Breast epithelium (tissue), 4 donors: ENCODE measurements at regions not wholly inside any gene's neighbourhood (a gene's known extent, or its start where the extent isn't known, plus 50 kb on each side); places are given as distances from the start of the nearest gene placed in this dataset.

Experiments
- DNase-seq, 2 donors: peaks; one replicate each; pipeline ENCODE4 v3.0.0-alpha.2; 2019; ENCODE audit warnings: low spot score in 2 of 2
- H3K27ac ChIP-seq, 2 donors: fragments of 200-600 bp; sonication (generic) in 1 of 2; one replicate each; pipeline ENCODE4 v1.5.1; 2016 to 2019; ENCODE audit warnings: mild to moderate bottlenecking in 1 of 2
- H3K27me3 ChIP-seq, 2 donors: fragments of 200-600 bp; sonication (generic) in 1 of 2; one replicate each; pipeline versions ENCODE4 v1.5.1 to v1.6.0; 2017 to 2019; ENCODE audit warnings: control low read depth in 1 of 2, mild to moderate bottlenecking in 1 of 2
- H3K36me3 ChIP-seq: fragments of 200-600 bp; one replicate; pipeline ENCODE4 v1.5.1; 2019
- H3K4me1 ChIP-seq, 2 donors: fragments of 200-600 bp; sonication (generic); one replicate each; pipeline ENCODE4 v1.5.1; 2016 to 2019; ENCODE audit warnings: control low read depth in 1 of 2
- H3K4me3 ChIP-seq, 3 donors: fragments of 200-600 bp; sonication (generic); 1 replicate in 2 of 3; 2 replicates in 1 of 3; pipeline ENCODE4 v1.5.1; 2016 to 2019; ENCODE audit warnings: mild to moderate bottlenecking in 3 of 3, moderate library complexity in 2 of 3
- H3K9me3 ChIP-seq, 2 donors: fragments of 200-600 bp; sonication (generic) in 1 of 2; one replicate each; pipeline ENCODE4 v1.5.1; 2016 to 2019; ENCODE audit warnings: control low read depth in 1 of 2
- POLR2A ChIP-seq: fragments of 450-650 bp; IDR thresholded peaks from one replicate; pipeline ENCODE4 v1.6.1; 2016; ENCODE audit warnings: antibody characterized with exemption, mild to moderate bottlenecking, moderate library complexity
- POLR2AphosphoS5 ChIP-seq, 3 donors: sonication (generic); formaldehyde crosslinking; IDR thresholded peaks; one replicate each; pipeline ENCODE4 v1.6.1; 2017; ENCODE audit warnings: antibody characterized with exemption in 3 of 3
- intact Hi-C: fragments of 100-400 bp; cut with DNase I; formaldehyde crosslinking; loops from one replicate; pipeline ENCODE4 v1.15.1; 2023; ENCODE audit warnings: low total_unique reads
- TF ChIP-seq, protein P1 (sequence below), 3 donors: fragments of 450-650 bp; IDR thresholded peaks; one replicate each; pipeline ENCODE4 v1.5.1; 2016 to 2017; ENCODE audit warnings: antibody characterized with exemption in 3 of 3, mild to moderate bottlenecking in 3 of 3, moderate library complexity in 3 of 3

DNA sequence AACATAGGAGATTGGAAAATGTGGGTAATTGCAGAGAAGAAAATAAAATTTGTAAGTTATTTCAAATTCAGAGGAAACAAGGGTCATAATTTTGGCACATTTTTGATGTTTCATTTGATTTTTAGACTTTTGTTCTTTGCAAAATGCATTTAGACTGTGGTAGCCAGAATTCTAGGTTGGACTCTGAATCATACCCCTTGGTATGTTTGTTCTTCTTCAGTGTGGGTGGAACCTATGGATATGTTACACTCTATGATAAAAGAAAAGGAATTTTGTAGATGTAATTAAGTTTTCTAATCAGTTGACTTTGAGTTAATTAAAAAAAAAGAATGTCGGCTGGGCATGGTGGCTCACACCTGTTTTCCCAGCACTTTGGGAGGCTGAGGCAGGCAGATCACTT lies 827.0 kb downstream of the AACS start:
- Histone ChIP-seq H3K27me3 (no peaks in the 10 kb centered on the region), H3K9me3 (peaks cover 0 to 3% of the 10 kb centered on the region in 2 donors), H3K27ac (no peak overlapping the region), H3K36me3 (no peaks in the 10 kb centered on the region), H3K4me1 (no peaks in the 10 kb centered on the region), H3K4me3 (no peak overlapping the region)
- DNase-seq, result no peak
- TF ChIP-seq POLR2A, result no peak
- TF ChIP-seq, protein P1, sequence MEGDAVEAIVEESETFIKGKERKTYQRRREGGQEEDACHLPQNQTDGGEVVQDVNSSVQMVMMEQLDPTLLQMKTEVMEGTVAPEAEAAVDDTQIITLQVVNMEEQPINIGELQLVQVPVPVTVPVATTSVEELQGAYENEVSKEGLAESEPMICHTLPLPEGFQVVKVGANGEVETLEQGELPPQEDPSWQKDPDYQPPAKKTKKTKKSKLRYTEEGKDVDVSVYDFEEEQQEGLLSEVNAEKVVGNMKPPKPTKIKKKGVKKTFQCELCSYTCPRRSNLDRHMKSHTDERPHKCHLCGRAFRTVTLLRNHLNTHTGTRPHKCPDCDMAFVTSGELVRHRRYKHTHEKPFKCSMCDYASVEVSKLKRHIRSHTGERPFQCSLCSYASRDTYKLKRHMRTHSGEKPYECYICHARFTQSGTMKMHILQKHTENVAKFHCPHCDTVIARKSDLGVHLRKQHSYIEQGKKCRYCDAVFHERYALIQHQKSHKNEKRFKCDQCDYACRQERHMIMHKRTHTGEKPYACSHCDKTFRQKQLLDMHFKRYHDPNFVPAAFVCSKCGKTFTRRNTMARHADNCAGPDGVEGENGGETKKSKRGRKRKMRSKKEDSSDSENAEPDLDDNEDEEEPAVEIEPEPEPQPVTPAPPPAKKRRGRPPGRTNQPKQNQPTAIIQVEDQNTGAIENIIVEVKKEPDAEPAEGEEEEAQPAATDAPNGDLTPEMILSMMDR (IDR thresholded peaks at IDR 0.05), result no peak
- TF ChIP-seq POLR2AphosphoS5 (IDR thresholded peaks at IDR 0.05), result no peak
- intact Hi-C loops, result no loop called here

DNA sequence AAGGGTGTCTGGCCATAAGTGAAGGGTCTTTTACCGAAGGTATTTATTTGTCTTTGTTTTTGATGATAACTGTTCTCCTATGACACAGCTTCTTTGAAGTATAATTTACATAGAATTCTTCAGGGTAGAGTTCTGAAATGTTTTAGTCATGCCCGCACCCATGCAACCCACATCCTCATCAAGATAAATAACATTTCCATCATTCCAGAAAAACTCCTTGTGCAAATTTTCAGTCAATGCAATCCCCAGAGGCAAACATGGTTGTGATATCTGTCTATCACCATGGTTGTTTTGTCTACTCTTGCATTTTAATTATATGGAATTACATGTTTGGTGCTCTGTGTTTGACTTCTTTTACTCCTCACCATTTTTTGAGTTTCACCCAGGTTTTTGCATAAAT lies 837.8 kb downstream of the AACS start:
- no peaks in the 10 kb centered on the region for H3K4me1 ChIP-seq
- no peaks in the 10 kb centered on the region for H3K9me3 ChIP-seq
- no peaks in the 10 kb centered on the region for H3K27me3 ChIP-seq
- no peaks in the 10 kb centered on the region for H3K36me3 ChIP-seq
- H3K27ac ChIP-seq, result no peak overlapping the region
- no peak overlapping the region for H3K4me3 ChIP-seq
- no peak for DNase-seq
- TF ChIP-seq, protein P1 (IDR thresholded peaks at IDR 0.05), result no peak
- TF ChIP-seq POLR2AphosphoS5 (IDR thresholded peaks at IDR 0.05) (no peak), POLR2A (no peak)
- intact Hi-C loops, result no loop called here

DNA sequence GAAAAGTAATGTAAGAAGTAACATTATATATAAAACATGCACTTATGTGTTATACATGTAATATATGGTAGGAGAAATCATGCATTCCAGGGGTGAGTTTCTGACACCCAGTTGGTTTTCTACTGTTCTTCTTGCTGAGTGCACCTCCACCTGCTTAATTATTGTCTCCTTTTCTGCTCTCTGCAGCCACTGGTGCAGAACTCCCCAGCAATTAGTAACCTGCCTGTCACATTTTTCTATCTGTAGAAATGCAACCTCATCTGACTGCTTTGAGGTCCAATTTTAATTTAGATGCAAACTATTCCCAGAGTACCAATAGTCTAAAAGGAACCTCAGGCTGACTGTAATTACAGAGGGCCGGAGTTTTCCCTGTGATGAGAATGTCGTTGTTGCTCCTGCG lies 842.1 kb downstream of the AACS start:
- intact Hi-C loops, result no loop called here
- H3K4me1 ChIP-seq, result no peaks in the 10 kb centered on the region
- H3K4me3 ChIP-seq, result no peak overlapping the region

GRCh38 chr12:125919856-125920470 lies 854.7 kb downstream of the AACS start:
- intact Hi-C loops, result no loop called here
- TF ChIP-seq POLR2A (no peak), POLR2AphosphoS5 (IDR thresholded peaks at IDR 0.05) (no peak)
- TF ChIP-seq, protein P1 (IDR thresholded peaks at IDR 0.05), result no peak
- Histone ChIP-seq H3K36me3 (no peaks in the 10 kb centered on the region), H3K4me1 (no peaks in the 10 kb centered on the region), H3K9me3 (no peaks in the 10 kb centered on the region), H3K27me3 (no peaks in the 10 kb centered on the region), H3K4me3 (no peak overlapping the region), H3K27ac (no peak overlapping the region)
- DNase-seq, result no peak

More for the DNA sequence above, 842.1 kb downstream of the AACS start:
- TF ChIP-seq POLR2AphosphoS5 (IDR thresholded peaks at IDR 0.05) (no peak), POLR2A (no peak)
- TF ChIP-seq, protein P1 (IDR thresholded peaks at IDR 0.05), result no peak
- Histone ChIP-seq H3K27ac (no peak overlapping the region), H3K9me3 (peaks cover 0 to 18% of the 10 kb centered on the region in 2 donors), H3K27me3 (no peaks in the 10 kb centered on the region), H3K36me3 (no peaks in the 10 kb centered on the region)
- DNase-seq, result no peak

- H3K9me3 ChIP-seq, result no peaks in the 10 kb centered on the region
- no peak overlapping the region for H3K4me3 ChIP-seq
- H3K36me3 ChIP-seq, result no peaks in the 10 kb centered on the region
- intact Hi-C loops, result no loop called here
- no peaks in the 10 kb centered on the region for H3K27me3 ChIP-seq
- no peak overlapping the region for H3K27ac ChIP-seq
- no peaks in the 10 kb centered on the region for H3K4me1 ChIP-seq
- DNase-seq, result no peak
- TF ChIP-seq, protein P1 (IDR thresholded peaks at IDR 0.05), result no peak
Observed at GRCh38 chr12:125922330-125922729, 857.1 kb downstream of the AACS start.
